ENCODE measurements at regions not wholly inside any gene's neighbourhood (a gene's known extent, or its start where the extent isn't known, plus 50 kb on each side); places are given as distances from the start of the nearest gene placed in this dataset.

- TF ChIP-seq CTCF (optimal IDR thresholded peaks at IDR 0.05 in 1 of 3, IDR thresholded peaks at IDR 0.05 in 1 of 3, conservative IDR thresholded peaks at IDR 0.05 in 1 of 3; ENCODE audit: extremely low read depth in 1 of 3, insufficient read depth in 2 of 3, low read length in 3 of 3) (no peak), EZH2 (IDR thresholded peaks at IDR 0.05; ENCODE audit: low read length) (no peak)
- no peak overlapping the region for H3K4me2 ChIP-seq (ENCODE audit: control insufficient read depth, extremely low read depth, insufficient read depth, low read depth, low read length)
- no peak overlapping the region for H3K4me3 ChIP-seq (ENCODE audit: control insufficient read depth in 2 of 3, extremely low read depth in 1 of 3, insufficient read depth in 2 of 3, low read depth in 1 of 3, low read length in 3 of 3)
- H4K20me1 ChIP-seq (ENCODE audit: control insufficient read depth, extremely low read depth, insufficient read depth, low read length) = no peaks in the 10 kb centered on the region
- no peak overlapping the region for H2AFZ ChIP-seq (ENCODE audit: control insufficient read depth, low read length)
- H3K9me3 ChIP-seq (ENCODE audit: control insufficient read depth, low read depth, low read length) = no peaks in the 10 kb centered on the region
- no peaks in the 10 kb centered on the region for H3K79me2 ChIP-seq (ENCODE audit: control insufficient read depth, insufficient read depth, low read length)
- dilution Hi-C loops (cut with MboI; ENCODE audit: extremely low pct_ligation_motif_present, low sequenced_read_pairs) = no loop called here
- DNase-seq (ENCODE audit: low read depth, low spot score) (no peak), FAIRE-seq (no peak)
- H3K27ac ChIP-seq (ENCODE audit: control insufficient read depth, insufficient read depth, low read length) = no peak overlapping the region
- H3K4me1 ChIP-seq (ENCODE audit: control insufficient read depth, extremely low read depth, insufficient read depth, low read length) = no peaks in the 10 kb centered on the region
- H3K9ac ChIP-seq (ENCODE audit: control insufficient read depth, extremely low read depth, insufficient read depth, low read length) = no peak overlapping the region
- no peaks in the 10 kb centered on the region for H3K9me1 ChIP-seq (ENCODE audit: control insufficient read depth, extremely low read depth, insufficient read depth, low read length)
- H3K27me3 ChIP-seq (ENCODE audit: control insufficient read depth, extremely low read depth, insufficient read depth, low read length) = no peaks in the 10 kb centered on the region
- no peaks in the 10 kb centered on the region for H3K36me3 ChIP-seq (ENCODE audit: control insufficient read depth in 2 of 2, extremely low read depth in 1 of 2, insufficient read depth in 2 of 2, low read length in 2 of 2)
These were observed 280.9 kb upstream of the LYZL1 start for GRCh38 chr10:29007748-29008610.

- Histone ChIP-seq H3K36me3 (ENCODE audit: control insufficient read depth in 2 of 2, extremely low read depth in 1 of 2, insufficient read depth in 2 of 2, low read length in 2 of 2) (no peaks in the 10 kb centered on the region), H2AFZ (ENCODE audit: control insufficient read depth, low read length) (no peak overlapping the region), H3K9ac (ENCODE audit: control insufficient read depth, extremely low read depth, insufficient read depth, low read length) (no peak overlapping the region), H3K4me1 (ENCODE audit: control insufficient read depth, extremely low read depth, insufficient read depth, low read length) (no peaks in the 10 kb centered on the region), H3K27ac (ENCODE audit: control insufficient read depth, insufficient read depth, low read length) (no peak overlapping the region), H4K20me1 (ENCODE audit: control insufficient read depth, extremely low read depth, insufficient read depth, low read length) (no peaks in the 10 kb centered on the region), H3K27me3 (ENCODE audit: control insufficient read depth, extremely low read depth, insufficient read depth, low read length) (no peaks in the 10 kb centered on the region), H3K9me3 (ENCODE audit: control insufficient read depth, low read depth, low read length) (no peaks in the 10 kb centered on the region), H3K79me2 (ENCODE audit: control insufficient read depth, insufficient read depth, low read length) (no peaks in the 10 kb centered on the region), H3K4me2 (ENCODE audit: control insufficient read depth, extremely low read depth, insufficient read depth, low read depth, low read length) (no peak overlapping the region), H3K9me1 (ENCODE audit: control insufficient read depth, extremely low read depth, insufficient read depth, low read length) (no peaks in the 10 kb centered on the region), H3K4me3 (ENCODE audit: control insufficient read depth in 2 of 3, extremely low read depth in 1 of 3, insufficient read depth in 2 of 3, low read depth in 1 of 3, low read length in 3 of 3) (no peak overlapping the region)
- TF ChIP-seq EZH2 (IDR thresholded peaks at IDR 0.05; ENCODE audit: low read length) = no peak
- DNase-seq (ENCODE audit: low read depth, low spot score) (no peak), FAIRE-seq (no peak)
- dilution Hi-C loops (cut with MboI; ENCODE audit: extremely low pct_ligation_motif_present, low sequenced_read_pairs) = no loop called here
These were observed 279.4 kb upstream of the LYZL1 start for GRCh38 chr10:29009464-29009863.
